Body of pancreas (tissue), 4 donors: ENCODE measurements at regions not wholly inside any gene's neighbourhood (a gene's known extent, or its start where the extent isn't known, plus 50 kb on each side); places are given as distances from the start of the nearest gene placed in this dataset.

Experiments
- ATAC-seq: fragments of 150-250 bp; one replicate; pipeline ENCODE4 v1.9.1; 2016
- DNase-seq, 4 donors: peaks; one replicate each; pipeline ENCODE4 v3.0.0-alpha.2; 2019
- H3K27ac ChIP-seq, 4 donors: fragments of 200-600 bp; sonication (generic); 1 replicate in 3 of 4; 2 replicates in 1 of 4; pipeline versions ENCODE4 v1.5.1 to v1.6.1; 2016 to 2019; ENCODE audit warnings: mild to moderate bottlenecking in 1 of 4, mixed read lengths in 1 of 4, moderate library complexity in 1 of 4
- H3K27me3 ChIP-seq, 2 donors: fragments of 200-600 bp; sonication (generic); one replicate each; pipeline ENCODE4 v1.6.0; 2016; ENCODE audit warnings: mild to moderate bottlenecking in 1 of 2
- H3K36me3 ChIP-seq, 2 donors: fragments of 200-600 bp; sonication (generic); replicated peaks in 1 of 2; 2 replicates each; pipeline ENCODE4 v1.5.1; 2016; ENCODE audit warnings: low read depth in 2 of 2; ENCODE audit not compliant: insufficient read depth in 1 of 2
- H3K4me1 ChIP-seq: fragments of 200-600 bp; sonication (generic); one replicate; pipeline ENCODE4 v1.6.0; 2016
- H3K4me3 ChIP-seq, 2 donors: fragments of 200-600 bp; sonication (generic); 1 replicate in 1 of 2; 2 replicates in 1 of 2; pipeline ENCODE4 v1.5.1; 2016 to 2019
- H3K9me3 ChIP-seq, 3 donors: fragments of 200-600 bp; sonication (generic); 1 replicate in 2 of 3; 2 replicates in 1 of 3; pipeline ENCODE4 v1.5.1; 2016
- CTCF ChIP-seq, 7 experiments: fragments of 450-650 bp in 4 of 7; fragments of 200-600 bp in 3 of 7; sonication (generic) in 3 of 7; IDR thresholded peaks; one replicate each; pipeline ENCODE4 v1.5.1; 2016 to 2019; ENCODE audit warnings: antibody characterized with exemption in 7 of 7
- POLR2A ChIP-seq, 3 donors: fragments of 450-650 bp; IDR thresholded peaks; one replicate each; pipeline ENCODE4 v1.6.1; 2016; ENCODE audit warnings: antibody characterized with exemption in 3 of 3, mild to moderate bottlenecking in 2 of 3
- WGBS, 2 donors: methylation state at CpG; one replicate each; pipeline ENCODE4 v1.1.5; 2017; 5-methylcytosine and 5-hydroxymethylcytosine counted together
- intact Hi-C: fragments of 100-400 bp; cut with DNase I; formaldehyde crosslinking; loops from one replicate; pipeline ENCODE4 v1.15.1; 2023

- WGBS, 2 donors = 5 to 6% methylated on average over 4 of the region's 4 CpGs
- no peaks in the 10 kb centered on the region for H3K4me1 ChIP-seq
- DNase-seq = no peak
- H3K4me3 ChIP-seq = no peak overlapping the region
- no peak overlapping the region for H3K27ac ChIP-seq
- intact Hi-C loops = no loop called here
- H3K36me3 ChIP-seq = no peaks in the 10 kb centered on the region
- H3K27me3 ChIP-seq = no peaks in the 10 kb centered on the region
- no peaks in the 10 kb centered on the region for H3K9me3 ChIP-seq
- ATAC-seq = no peak
- TF ChIP-seq POLR2A (IDR thresholded peaks at IDR 0.05) = no peak
- TF ChIP-seq CTCF (IDR thresholded peaks at IDR 0.05) = no peak
Measured at GRCh38 chr9:19620326-19620725, 168.5 kb downstream of the SLC24A2 start.

- no peak overlapping the region for H3K27ac ChIP-seq
- no peaks in the 10 kb centered on the region for H3K4me1 ChIP-seq
- 36 to 44% methylated on average over 7 of the region's 7 CpGs for WGBS, 2 donors
- no peak for TF ChIP-seq CTCF (IDR thresholded peaks at IDR 0.05)
- TF ChIP-seq POLR2A (IDR thresholded peaks at IDR 0.05) = no peak
- H3K4me3 ChIP-seq = no peak overlapping the region
- no peaks in the 10 kb centered on the region for H3K9me3 ChIP-seq
- H3K36me3 ChIP-seq = no peaks in the 10 kb centered on the region
- H3K27me3 ChIP-seq = no peaks in the 10 kb centered on the region
- DNase-seq (no peak), ATAC-seq (no peak)
- intact Hi-C loops = no loop called here
Measured at GRCh38 chr9:19619221-19619620, 169.6 kb downstream of the SLC24A2 start.

- Histone ChIP-seq H3K4me1 (no peaks in the 10 kb centered on the region), H3K9me3 (no peaks in the 10 kb centered on the region), H3K27me3 (no peaks in the 10 kb centered on the region), H3K36me3 (no peaks in the 10 kb centered on the region), H3K27ac (no peak overlapping the region), H3K4me3 (no peak overlapping the region)
- 35 to 40% methylated on average over 2 of the region's 2 CpGs for WGBS, 2 donors
- DNase-seq (no peak), ATAC-seq (no peak)
- intact Hi-C loops = no loop called here
- TF ChIP-seq CTCF (IDR thresholded peaks at IDR 0.05) (no peak), POLR2A (IDR thresholded peaks at IDR 0.05) (no peak)
Measured at GRCh38 chr9:19618816-19619215, 170.0 kb downstream of the SLC24A2 start.

GRCh38 chr9:19615036-19615624 lies 173.7 kb downstream of the SLC24A2 start:
- Histone ChIP-seq H3K36me3 (no peaks in the 10 kb centered on the region), H3K9me3 (no peaks in the 10 kb centered on the region), H3K27me3 (no peaks in the 10 kb centered on the region), H3K4me3 (no peak overlapping the region), H3K4me1 (no peaks in the 10 kb centered on the region), H3K27ac (no peak overlapping the region)
- TF ChIP-seq CTCF (IDR thresholded peaks at IDR 0.05) = no peak
- TF ChIP-seq POLR2A (IDR thresholded peaks at IDR 0.05) = no peak
- 56 to 61% methylated on average over 6 of the region's 6 CpGs for WGBS, 2 donors
- ATAC-seq (no peak), DNase-seq (no peak)
- intact Hi-C loops = no loop called here

GRCh38 chr9:19614294-19614693 lies 174.5 kb downstream of the SLC24A2 start:
- H3K27ac ChIP-seq = no peak overlapping the region
- H3K4me1 ChIP-seq = no peaks in the 10 kb centered on the region
- DNase-seq (no peak), ATAC-seq (no peak)
- H3K36me3 ChIP-seq = no peaks in the 10 kb centered on the region
- no peak overlapping the region for H3K4me3 ChIP-seq
- no peaks in the 10 kb centered on the region for H3K9me3 ChIP-seq
- TF ChIP-seq CTCF (IDR thresholded peaks at IDR 0.05) (no peak), POLR2A (IDR thresholded peaks at IDR 0.05) (no peak)
- no peaks in the 10 kb centered on the region for H3K27me3 ChIP-seq
- intact Hi-C loops = no loop called here
